ENCODE measurements at regions not wholly inside any gene's neighbourhood (a gene's known extent, or its start where the extent isn't known, plus 50 kb on each side); places are given as distances from the start of the nearest gene placed in this dataset.

DNA sequence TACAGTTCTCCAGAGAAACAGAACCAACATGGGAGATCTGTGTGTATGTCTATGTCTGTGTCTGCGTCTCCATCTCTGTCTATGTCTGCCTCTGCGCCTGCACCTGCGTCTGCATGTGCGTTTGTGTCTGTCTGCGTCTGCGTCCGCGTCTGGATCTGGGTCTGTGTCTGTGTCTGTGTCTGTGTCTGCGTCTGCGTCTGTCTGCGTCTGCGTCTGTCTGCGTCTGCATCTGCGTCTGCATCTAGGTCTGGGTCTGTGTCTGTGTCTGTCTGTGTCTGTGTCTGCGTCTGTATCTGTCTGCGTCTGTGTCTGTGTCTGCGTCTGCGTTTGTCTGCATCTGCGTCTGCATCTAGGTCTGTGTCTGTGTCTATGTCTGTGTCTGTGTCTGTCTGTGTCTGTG, 53.1 kb upstream of the SLC22A11 start (continued):
- no peak for TF ChIP-seq ELK1 (IDR thresholded peaks at IDR 0.05; ENCODE audit: borderline replicate concordance, low read depth, low read length)

DNA sequence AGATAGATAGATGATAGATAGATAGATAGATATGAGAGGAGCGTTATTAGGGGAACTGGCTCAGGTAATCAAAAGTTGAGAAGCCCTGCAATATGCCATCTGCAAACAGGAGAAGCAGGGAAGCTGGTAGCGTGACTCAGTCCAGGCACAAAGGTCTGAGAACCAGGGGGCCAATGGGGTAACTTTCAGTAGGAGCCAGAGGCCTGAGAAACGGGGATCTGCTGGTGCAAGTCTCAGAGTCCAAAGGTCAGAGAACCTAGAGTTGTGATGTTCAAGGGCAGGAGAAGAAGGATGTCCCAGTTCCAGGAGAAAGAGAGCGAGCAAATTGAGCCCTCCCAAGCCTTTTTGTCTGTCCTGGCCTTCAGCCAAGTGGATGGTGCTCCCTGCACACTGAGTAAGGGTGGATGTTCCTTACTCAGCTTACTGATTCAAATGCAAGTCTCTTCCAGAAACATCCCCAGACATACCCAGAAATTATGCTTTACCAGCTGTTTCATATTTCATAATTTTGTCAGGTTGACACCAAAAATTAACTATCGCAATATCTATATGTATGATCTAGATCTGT, 52.5 kb upstream of the SLC22A11 start:
- Histone ChIP-seq H3K4me1 (ENCODE audit: control insufficient read depth, insufficient read depth, low read length) (no peaks in the 10 kb centered on the region), H3K36me3 (ENCODE audit: control insufficient read depth, insufficient read depth, low read length) (no peaks in the 10 kb centered on the region), H2BK15ac (ENCODE audit: low read depth, low read length) (no peak overlapping the region), H3K27ac (ENCODE audit: insufficient read depth, low read length) (no peak overlapping the region), H3K9me1 (ENCODE audit: insufficient read depth, low read length) (no peaks in the 10 kb centered on the region), H2BK120ac (ENCODE audit: low read depth, low read length) (no peak overlapping the region), H4K5ac (ENCODE audit: low read depth, low read length) (no peak overlapping the region), H2BK5ac (ENCODE audit: low read depth, low read length, poor library complexity, severe bottlenecking) (no peak overlapping the region), H4K8ac (ENCODE audit: low read depth in 2 of 2, low read length in 2 of 2) (no peak overlapping the region), H3K79me1 (ENCODE audit: low read depth in 1 of 2, low read length in 2 of 2) (no peaks in the 10 kb centered on the region), H3K56ac (ENCODE audit: extremely low read depth, insufficient read depth, low read length) (no peak overlapping the region), H2AK9ac (replicated peaks; ENCODE audit: low read depth, low read length, poor library complexity) (no peak overlapping the region), H3K18ac (ENCODE audit: low read depth, low read length) (no peak overlapping the region), H2AFZ (replicated peaks; ENCODE audit: low read length, poor library complexity) (no peak overlapping the region), H3K4me3 (ENCODE audit: insufficient read depth, low read depth, low read length) (no peak overlapping the region), H4K91ac (ENCODE audit: insufficient read depth, low read depth, low read length) (no peak overlapping the region), H2BK20ac (ENCODE audit: low read depth, low read length) (no peak overlapping the region), H3K9ac (ENCODE audit: low read depth, low read length) (no peak overlapping the region), H3K27me3 (ENCODE audit: control insufficient read depth, insufficient read depth, low read length) (peaks cover 37% of the 10 kb centered on the region), H3K14ac (replicated peaks; ENCODE audit: low read depth, low read length) (no peak overlapping the region), H3K9me3 (ENCODE audit: control insufficient read depth, insufficient read depth, low read length) (peaks cover 7% of the 10 kb centered on the region), H3K23ac (ENCODE audit: low read depth, low read length) (no peak overlapping the region), H3K4ac (ENCODE audit: low read depth, low read length) (no peak overlapping the region), H4K20me1 (ENCODE audit: insufficient read depth, low read length) (no peaks in the 10 kb centered on the region), H3K4me2 (ENCODE audit: low read depth, low read length) (no peak overlapping the region), H2AK5ac (ENCODE audit: low read depth, low read length) (no peak overlapping the region)
- 33% methylated on average over 3 of the region's 5 CpGs; no CpG with 5 or more reads in 1 of the 2 experiments for WGBS, 2 experiments (ENCODE audit: extremely low coverage in 2 of 2, insufficient read length in 1 of 2)
- POLR2A ChIA-PET (ENCODE audit: unreplicated experiment) = no interaction called here
- BruUV-seq (replicated peaks) = no TSS peak
- dilution Hi-C loops (cut with HindIII; ENCODE audit: low sequenced_read_pairs, unreplicated experiment) = no loop called here
- in situ Hi-C loops (cut with MboI; ENCODE audit: low sequenced_read_pairs) = no loop called here
- CTCF ChIA-PET = no interaction called here
- TF ChIP-seq RFX5 (IDR thresholded peaks at IDR 0.05; ENCODE audit: low read depth, low read length) (no peak), BHLHE40 (IDR thresholded peaks at IDR 0.05; ENCODE audit: low read depth, low read length) (no peak), SMC3 (IDR thresholded peaks at IDR 0.05; ENCODE audit: low read depth, low read length) (no peak), MAFK (IDR thresholded peaks at IDR 0.05; ENCODE audit: low read depth, low read length) (no peak), NFE2L2 (IDR thresholded peaks at IDR 0.05; ENCODE audit: low read depth, low read length) (no peak), USF2 (IDR thresholded peaks at IDR 0.05; ENCODE audit: low read depth, low read length) (no peak)
- no peak for DNase-seq
- intact Hi-C loops (cut with micrococcal nuclease) = no loop called here
- no peak for ATAC-seq (ENCODE audit: low read depth)
